GM21529 (cell line): ENCODE measurements at regions not wholly inside any gene's neighbourhood (a gene's known extent, or its start where the extent isn't known, plus 50 kb on each side); places are given as distances from the start of the nearest gene placed in this dataset.
"Not testable (repeated sequence)": the region's sequence is repeated elsewhere in the genome, so short reads cannot be mapped to it uniquely, and the experiment has no call there.

ENCODE experiments used
- ATAC-seq: cut with Tn5 transposase; IDR thresholded peaks from one replicate; pipeline ENCODE4 v1.9.1; 2021; ENCODE audit not compliant: unreplicated experiment

DNA sequence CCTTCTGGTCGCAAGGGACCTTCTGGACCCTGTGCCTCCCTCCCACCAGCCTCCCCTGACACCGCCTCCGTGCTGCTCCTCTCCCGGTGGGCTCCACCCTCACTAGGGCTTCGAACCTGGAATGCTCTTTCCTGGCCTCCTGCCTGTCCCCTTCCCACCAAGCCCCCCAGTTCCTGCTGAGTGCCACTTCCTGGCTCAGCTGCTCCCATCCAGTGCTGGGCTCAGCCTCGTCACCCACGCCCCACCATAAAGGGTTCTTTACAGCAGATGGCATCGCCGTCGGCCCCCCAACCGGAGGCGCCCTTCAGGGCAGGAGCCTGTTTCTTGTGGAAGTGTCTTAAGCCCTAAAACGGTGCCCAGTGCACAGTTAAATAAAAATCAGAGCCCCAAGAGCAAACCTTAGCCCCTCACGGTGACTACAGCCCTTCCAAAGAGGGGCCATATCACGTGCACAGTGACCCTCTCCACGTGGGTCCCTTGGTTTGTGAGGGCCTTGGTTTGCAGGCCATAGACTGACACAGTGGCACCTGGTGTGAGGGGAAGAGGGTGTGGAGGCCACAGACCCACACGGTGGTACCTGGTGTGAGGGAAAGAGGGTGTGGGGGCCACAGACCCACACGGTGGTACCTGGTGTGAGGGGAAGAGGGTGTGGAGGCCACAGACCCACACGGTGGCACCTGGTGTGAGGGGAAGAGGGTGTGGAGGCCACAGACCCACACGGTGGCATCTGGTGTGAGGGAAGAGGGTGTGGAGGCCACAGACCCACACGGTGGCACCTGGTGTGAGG, 111.4 kb downstream of the METRNL start:
- ATAC-seq, result no peak

DNA sequence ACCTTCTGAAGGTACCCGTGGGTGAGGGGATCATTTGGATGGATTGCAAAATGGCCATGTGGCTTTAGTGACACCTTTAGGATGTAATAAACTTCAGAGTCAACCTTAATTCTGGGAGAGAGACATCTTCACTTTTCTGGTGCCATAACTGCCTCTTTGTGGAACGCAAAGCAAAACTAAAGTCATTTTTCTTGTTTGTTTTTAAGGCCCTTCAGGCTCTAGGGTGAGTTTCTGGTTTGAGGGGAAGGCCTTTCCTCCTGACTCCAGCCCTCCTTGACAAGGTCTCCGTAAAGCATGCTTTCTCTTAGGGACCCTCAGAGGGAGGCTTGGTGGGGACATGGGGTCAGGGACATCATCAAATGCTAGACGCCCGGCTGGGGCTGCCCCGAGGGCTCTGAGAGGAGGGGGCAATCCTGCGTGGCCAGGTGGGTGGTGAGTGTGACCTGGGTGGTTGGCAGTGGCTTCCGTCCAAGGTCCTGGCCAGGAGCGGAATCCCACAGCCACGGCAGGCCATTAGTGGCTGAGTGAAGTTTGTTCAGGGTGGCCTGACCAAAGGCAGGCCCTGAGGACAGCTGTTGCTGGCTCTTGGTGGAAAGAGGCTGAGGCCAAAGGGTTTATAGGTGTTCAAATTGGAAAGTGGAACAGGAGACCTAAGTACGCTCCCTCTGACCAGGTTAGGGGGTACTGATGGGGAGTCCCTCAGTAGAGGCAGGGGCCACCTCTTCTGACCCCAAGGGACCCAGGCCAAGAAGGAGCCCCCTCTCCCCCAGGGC, 112.2 kb downstream of the METRNL start:
- ATAC-seq, result no peak

DNA sequence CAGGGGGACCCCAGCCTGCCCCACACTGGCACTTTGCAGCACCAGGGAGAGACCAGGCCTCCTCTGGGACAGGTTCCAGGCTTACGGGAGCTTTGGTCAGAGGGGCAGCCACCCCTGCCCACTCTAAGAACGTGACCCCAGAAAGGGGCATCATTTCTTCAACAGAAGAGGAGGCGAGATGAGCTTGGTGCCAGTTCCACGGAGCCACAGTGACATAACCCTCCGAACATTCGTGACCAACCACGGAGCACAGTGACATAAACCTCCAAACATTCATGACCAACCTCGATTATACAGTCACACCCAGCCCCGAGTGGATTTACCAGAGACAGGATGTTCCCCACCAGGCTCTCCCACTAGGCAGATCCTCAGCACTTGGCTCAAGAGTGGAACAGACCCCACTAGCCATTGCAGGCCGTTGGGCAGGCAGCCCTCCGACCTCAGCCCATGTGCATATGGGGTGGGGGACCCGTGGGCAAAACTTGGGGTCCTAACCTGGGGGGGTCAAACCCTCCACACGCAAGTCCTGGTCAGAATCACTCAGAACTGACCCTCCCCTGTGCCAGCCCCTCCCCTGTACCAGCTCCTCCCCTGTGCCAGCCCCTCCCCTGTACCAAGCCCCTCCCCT, 112.9 kb downstream of the METRNL start:
- no peak for ATAC-seq

DNA sequence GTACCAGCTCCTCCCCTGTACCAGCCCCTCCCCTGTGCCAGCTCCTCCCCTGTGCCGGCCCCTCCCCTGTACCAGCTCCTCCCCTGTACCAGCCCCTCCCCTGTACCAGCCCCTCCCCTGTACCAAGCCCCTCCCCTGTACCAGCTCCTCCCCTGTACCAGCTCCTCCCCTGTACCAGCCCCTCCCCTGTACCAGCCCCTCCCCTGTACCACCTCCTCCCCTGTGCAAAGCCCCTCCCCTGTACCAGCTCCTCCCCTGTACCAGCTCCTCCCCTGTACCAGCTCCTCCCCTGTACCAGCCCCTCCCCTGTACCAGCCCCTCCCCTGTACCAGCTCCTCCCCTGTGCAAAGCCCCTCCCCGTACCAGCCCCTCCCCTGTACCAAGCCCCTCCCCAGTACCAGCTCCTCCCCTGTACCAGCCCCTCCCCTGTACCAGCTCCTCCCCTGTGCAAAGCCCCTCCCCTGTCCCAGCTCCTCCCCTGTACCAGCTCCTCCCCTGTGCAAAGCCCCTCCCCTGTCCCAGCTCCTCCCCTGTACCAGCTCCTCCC, 113.5 kb downstream of the METRNL start:
- ATAC-seq, result not testable (repeated sequence)

DNA sequence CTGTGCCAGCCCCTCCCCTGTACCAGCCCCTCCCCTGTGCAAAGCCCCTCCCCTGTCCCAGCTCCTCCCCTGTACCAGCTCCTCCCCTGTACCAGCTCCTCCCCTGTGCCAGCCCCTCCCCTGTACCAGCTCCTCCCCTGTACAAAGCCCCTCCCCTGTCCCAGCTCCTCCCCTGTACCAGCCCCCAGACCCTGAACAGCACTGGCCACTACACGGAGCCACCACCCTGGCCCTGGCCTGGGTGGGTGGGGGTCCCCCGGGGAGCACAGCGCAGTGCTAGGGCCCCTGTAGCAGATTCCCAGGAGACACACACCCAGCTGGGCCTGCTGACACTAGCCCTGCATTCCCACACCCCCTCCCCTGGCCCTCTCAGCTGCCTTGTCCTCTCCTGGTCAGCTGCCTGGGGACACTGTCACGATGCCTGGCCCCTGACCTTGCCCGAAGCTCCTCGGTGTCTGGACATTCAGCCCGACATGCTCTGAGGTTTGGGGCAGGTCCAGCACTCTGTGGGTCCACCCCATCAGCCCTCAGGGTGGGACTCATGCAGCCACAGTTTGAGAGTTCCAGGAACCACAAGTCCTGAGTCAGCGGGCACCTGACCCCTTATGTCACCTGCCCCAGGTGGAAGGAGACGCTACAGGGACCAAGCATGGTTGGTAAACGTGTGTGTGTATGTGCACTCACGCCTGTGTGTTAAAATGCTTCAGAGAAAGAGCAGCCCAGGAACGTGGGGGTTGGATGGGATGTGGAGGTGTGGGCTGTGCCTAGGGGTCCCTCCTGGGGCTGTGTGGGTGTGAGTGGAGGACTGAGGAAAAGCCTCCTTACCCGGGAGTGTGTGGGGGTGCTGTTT, 114.2 kb downstream of the METRNL start:
- no peak for ATAC-seq

DNA sequence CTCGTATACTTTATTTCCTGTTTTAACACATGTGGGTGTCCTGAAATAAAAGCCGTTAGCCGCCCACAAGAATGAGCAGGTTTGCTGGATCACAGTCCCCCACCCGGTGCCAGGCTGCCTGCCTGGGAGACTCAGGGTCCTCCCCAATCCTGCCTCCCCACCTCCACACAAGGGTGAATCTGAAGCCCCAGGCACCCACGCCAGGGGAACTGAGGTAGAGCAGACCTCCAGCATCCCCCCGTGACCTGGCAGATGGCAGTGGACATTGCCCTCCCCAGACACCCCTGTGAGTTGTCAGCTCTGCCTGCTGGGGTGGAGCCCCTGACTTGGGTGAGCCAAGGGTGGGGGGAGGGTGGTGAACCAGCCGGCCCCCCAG, 114.8 kb downstream of the METRNL start:
- ATAC-seq, result no peak

DNA sequence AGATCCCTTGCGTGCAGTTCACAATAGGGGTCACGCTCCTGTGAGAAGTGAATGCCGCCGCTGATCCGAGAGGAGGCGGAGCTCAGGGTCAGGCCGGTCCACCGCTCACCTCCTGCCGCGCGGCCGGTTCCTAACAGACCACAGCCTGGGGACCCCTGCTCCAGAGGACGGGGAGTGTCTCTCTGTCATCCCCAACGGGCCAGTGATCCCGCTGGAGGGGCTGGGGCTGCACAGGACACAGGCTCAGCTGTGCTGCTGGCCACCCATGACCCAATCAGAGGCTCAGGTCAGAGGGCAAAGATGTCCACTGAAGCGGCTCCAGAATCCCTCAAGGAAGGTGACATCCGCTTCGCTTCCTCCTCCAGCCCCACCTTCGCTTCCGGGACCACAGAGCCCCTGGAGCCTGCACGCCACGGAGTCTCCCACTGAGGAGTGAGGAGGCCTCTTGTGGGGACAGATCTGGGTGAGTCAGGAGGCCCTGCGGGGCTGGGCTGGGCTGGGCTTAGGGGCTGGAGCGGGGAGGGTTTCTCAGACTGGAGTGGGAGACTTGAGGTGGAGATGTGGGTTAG, 115.4 kb downstream of the METRNL start:
- ATAC-seq, result no peak

DNA sequence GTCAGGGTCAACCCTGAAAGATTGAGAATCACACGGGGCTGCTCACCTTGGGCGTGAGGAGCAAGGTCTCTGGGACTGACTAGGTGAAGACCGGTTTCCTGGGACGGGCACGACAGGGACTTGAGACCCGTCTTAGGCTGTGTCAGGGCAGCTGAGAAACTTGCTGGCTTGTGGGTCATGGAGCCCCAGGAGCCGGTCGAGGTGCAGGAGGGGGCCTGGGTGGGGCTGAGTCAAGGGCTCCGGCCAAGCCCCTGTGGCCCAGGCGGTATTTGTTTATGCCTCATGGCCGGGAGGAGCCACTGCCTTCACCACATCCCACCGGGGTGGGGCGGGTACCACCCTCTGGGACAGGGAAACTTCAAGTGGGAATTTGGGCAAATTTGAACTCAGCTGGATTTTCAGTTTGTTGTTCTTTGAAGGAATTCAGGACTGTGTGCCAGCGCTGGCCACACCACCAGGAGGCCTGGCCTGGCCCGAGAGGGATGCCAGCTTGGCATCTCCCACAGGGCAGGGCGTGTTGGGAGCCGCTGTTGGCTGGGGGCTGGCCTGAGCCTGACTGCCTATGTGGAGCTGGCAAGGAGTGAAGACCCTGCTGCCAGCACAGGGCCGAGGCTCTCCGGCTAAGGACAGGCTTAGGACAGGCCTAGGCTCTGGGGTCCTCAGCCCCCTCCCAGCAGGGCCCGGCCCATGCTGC, 116.1 kb downstream of the METRNL start:
- no peak for ATAC-seq

DNA sequence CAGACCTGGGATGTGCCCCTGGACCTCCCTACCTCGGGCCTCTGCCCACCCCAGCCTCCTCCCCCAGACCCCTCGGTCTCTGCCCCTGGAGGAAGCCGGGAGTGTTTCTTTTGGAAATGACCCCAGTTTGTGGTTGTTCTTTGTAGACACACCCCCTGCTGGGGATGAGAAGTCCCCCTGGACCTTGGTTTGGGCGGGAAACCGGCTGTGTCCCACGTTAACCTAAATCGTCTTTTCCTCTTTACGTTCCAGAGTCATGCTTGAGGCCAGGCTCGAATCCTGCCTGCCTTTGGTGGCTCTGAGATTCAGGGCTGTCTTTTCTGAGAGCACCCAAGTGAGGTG, 116.6 kb downstream of the METRNL start:
- no peak for ATAC-seq

DNA sequence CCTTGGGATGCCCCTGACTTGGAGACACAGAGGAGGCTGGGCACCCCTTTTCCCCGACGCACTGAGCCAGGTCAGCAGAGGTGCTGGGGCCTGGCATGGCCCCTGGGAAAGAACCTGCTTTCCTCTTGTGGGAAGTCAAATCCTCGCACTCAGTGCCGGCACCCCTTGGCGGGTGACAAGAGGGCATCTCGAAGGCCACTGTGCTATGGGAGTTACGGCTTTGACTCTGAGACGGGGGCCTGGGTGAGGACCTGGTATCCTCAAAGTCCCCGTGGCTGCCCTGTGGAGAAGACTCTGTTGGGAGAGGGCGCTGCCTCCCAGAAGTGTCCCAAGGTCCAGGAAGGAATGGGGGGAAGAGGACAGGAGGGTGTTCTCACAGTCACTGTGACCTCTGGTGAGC, 117.0 kb downstream of the METRNL start:
- no peak for ATAC-seq

DNA sequence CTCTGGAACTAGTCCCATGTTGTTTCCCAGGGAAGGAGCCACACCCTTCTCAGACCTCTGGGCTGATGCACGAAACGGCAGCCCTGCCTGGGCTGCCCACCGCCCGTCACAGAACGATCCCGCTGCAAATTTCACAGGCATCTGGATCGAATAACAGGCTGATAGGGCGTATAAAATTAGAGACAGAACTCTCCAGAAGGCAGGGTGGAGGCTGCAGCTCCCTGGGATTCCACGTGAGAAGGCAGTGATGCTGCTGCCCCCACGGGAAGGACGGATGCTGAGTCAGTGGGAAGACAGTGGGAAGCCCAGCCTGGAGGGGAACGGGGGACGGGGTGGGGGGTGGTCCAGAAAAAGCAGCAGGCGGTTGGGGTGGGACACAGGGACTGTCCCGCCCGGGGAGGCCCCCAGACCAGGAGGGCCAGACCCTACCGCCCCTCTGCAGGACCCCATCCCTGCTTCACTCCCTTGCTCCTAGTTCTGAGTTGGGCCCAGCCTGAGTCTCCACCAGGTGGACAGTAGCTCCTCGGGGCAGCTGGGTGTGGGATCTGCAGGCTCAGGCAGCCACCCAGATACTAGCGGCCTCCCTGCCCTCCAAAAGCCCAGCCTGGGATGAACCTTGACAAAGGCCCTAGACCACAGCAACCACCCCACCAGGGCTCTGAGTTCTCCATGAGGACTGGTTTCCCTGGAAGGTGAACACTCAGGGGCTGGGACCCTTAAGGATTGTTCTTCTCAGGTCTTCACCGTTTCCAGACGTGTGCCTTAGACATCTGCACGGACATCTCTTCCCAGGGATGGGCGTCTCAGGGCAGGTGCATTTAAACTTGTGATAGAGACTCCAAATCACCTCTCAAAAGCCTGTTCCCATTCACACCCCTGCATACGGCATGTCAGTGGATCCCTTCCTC, 117.8 kb downstream of the METRNL start:
- no peak for ATAC-seq

DNA sequence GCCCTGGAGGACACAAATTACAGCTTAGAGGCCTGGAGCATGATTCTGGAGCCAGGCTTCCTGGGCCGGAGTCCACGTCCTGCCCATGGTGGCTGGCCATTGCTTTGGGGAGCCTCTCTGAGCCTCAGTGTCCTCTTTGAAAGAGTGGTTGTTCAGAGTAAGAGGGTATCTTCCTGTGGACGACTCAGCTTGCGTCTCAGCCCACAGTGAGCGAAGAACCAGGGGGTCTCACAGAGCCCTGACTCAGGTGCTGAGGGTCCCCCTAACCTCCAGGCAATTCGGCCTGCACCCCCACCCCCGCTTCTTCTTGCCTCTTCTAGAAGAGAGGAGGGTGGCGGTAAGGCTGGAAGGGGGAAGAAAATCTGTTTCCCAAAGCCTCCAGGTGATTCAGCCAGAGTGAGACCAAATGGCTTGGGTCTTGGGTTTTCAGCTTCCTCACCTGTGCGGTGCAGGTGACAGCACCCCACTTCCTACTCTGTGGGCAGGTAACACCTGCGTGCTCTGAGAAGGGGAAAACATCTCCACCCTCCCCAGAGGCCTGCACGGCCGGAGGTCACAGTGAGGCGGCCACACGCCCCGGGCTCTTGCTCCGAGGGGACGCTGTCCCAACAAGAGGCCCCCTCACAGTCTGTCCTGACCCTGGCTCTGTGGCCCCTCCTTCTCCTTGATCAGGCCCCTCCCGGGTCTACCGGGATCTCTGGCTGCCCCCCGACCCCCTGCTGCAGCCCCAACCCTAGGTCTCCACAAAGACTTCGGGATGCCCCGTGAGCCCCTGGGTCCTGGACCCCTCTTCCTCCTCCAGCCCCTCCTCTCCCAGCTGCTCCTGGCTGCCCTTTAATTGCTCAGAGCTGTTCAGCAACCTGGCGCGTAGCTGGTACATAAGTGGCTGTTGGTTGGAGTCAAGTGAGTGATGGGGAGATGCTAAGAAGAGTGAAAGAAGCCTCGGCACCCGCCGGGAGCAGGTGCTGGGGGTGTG, 119.2 kb downstream of the METRNL start:
- no peak for ATAC-seq

DNA sequence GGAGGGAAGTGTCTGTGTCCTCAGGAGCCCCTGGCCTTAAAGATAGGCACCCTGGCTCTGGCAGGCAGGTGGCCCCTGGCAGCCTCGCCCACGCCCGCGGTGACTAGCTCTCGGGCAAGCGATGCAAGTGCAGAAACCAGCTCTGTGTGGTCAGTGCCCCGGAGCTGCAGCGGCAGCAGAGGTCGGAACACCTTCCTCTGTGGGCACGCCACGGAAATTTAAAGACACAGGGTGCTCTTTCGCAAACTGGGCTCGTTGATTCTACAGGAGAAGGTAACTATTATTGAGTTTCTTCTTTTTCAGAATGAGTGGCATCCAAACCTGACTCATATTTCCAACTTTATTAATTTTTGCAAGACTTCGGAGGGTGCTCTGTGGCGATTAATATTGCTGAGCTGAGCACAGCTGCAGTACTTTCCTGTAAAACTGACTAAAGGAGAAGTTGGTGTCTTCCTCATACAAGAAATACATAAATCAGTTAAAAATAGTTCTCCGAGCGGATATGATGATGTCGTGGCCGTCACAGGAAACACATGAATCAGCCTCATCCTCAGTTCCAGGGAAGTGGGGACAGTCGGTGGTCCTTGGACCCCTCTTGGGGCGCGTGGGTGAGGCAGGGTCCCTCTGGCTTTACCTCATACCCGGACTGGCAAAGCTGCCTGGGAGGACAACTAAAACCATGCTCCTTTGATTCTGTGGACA, 120.2 kb downstream of the METRNL start:
- no peak for ATAC-seq

DNA sequence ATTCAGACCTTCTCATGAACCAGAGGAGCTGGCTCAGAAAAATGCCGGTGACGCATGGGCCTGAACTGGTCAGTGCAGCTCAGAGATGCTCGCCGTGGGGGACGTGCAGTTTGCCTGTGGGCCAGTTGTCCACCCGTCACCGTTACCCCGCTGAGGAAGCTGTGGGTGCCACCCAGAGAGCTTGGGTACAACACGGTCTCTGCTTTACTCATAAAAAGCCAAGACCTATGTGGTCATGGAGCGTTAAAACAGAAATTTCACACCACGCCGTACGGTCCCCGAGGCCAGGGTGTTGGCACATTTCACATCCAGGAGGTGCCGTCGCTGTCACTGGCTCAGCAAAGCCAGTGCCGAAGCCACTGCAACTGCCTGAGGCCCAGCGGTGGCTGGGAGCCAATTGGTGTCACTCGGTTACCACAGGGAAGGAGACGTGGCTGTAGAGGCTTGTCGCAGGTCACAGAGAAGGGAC, 120.9 kb downstream of the METRNL start:
- no peak for ATAC-seq

DNA sequence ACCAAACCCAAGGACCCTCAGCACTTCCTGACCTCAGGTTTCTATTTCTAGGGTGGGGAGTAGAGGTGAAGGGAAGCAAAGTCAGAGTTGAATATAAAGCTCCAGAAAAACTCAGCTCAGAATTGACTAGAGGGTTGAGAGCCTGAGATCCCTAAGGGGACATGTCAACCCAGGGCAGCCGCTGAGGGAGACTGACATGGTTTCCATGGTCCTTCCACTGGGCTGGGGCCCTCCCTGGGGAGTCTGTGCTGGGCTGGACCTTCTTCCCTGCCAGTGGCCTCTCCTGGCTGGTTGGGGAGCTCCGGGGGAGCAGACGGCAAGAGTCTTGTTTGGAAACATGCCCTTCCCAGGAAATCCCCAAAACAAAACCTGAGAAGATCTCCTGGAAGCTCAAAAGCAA, 121.3 kb downstream of the METRNL start:
- ATAC-seq, result no peak

DNA sequence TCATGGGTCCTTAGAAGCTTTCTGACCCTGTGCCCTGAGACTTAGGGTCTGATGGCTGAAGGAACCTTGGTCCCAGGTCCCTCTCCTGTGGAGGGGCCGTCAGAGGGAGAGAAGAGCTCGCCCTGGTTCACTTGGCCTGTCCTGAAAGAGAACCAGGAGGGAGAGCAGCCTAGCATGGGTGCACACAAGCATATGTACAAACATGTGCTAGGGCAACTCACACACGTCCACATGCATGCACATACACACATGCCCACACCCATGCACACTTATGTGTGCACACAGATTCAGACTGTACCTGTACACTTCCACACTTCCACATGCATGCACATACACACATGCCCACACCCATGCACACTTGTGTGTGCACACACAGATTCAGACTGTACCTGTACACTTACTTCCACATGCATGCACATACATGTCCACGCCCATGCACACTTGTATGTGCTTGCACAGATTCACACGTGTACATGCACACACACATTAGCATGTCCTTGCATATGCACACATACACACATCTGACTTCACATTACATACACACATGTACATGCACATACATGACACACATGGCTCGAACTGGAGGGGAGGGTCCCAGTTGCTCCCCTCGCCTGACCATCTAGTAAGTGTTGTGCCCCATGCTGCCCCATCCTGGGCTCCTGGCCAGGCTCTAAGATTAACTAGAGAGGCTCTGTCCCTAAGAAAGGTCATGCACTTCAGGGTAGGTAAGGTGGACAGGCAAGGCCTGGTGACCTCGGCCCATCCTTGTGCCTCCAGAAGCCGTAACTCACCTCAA, 122.0 kb downstream of the METRNL start:
- no peak for ATAC-seq
